Osteoblast (primary cell): ENCODE measurements at regions not wholly inside any gene's neighbourhood (a gene's known extent, or its start where the extent isn't known, plus 50 kb on each side); places are given as distances from the start of the nearest gene placed in this dataset.

Experiments used
- DNase-seq: peaks from one replicate; pipeline ENCODE4 v3.0.0; 2011; ENCODE audit warnings: low spot score, mixed read lengths; ENCODE audit not compliant: insufficient read length; ENCODE audit errors: missing footprints
- H2AFZ ChIP-seq: 2 replicates; pipeline ENCODE4 v1.6.0; 2011; ENCODE audit warnings: mild to moderate bottlenecking, low read length
- H3K27ac ChIP-seq: 2 replicates; pipeline ENCODE4 v1.5.1; 2011; ENCODE audit warnings: mild to moderate bottlenecking, low read depth, low read length, moderate library complexity
- H3K27me3 ChIP-seq: 2 replicates; pipeline ENCODE4 v1.6.0; 2012; ENCODE audit warnings: mild to moderate bottlenecking, control low read depth, inconsistent platforms, low read length, moderate library complexity; ENCODE audit not compliant: insufficient read depth
- H3K36me3 ChIP-seq: 2 replicates; pipeline ENCODE4 v1.5.1; 2011; ENCODE audit warnings: mild to moderate bottlenecking, low read length, control low read depth, moderate library complexity; ENCODE audit not compliant: insufficient read depth
- H3K4me1 ChIP-seq: 2 replicates; pipeline ENCODE4 v1.5.1; 2011; ENCODE audit warnings: mild to moderate bottlenecking, low read length, control low read depth, moderate library complexity; ENCODE audit not compliant: insufficient read depth
- H3K4me2 ChIP-seq: 2 replicates; pipeline ENCODE4 v1.6.0; 2011; ENCODE audit warnings: mild to moderate bottlenecking, low read length; ENCODE audit not compliant: insufficient read depth
- H3K4me3 ChIP-seq: fragments of 200-600 bp; sonication (generic); 3 replicates; pipeline ENCODE4 v1.5.1; 2012; ENCODE audit warnings: mild to moderate bottlenecking, low read length, inconsistent platforms; ENCODE audit not compliant: insufficient read depth
- H3K79me2 ChIP-seq: 2 replicates; pipeline ENCODE4 v1.6.0; 2012; ENCODE audit warnings: mild to moderate bottlenecking, low read length, control low read depth, inconsistent platforms; ENCODE audit not compliant: insufficient read depth
- H3K9me3 ChIP-seq: 2 replicates; pipeline ENCODE4 v1.5.1; 2011; ENCODE audit warnings: low read depth, low read length, control low read depth
- H4K20me1 ChIP-seq: 2 replicates; pipeline ENCODE4 v1.6.0; 2012; ENCODE audit warnings: mild to moderate bottlenecking, low read length, control low read depth; ENCODE audit not compliant: insufficient read depth
- TF ChIP-seq, protein P1 (sequence below): IDR thresholded peaks from 2 replicates; pipeline ENCODE4 v1.5.1; 2011; ENCODE audit warnings: mild to moderate bottlenecking, low read depth, low read length, moderate library complexity; ENCODE audit errors: extremely low read depth

DNA sequence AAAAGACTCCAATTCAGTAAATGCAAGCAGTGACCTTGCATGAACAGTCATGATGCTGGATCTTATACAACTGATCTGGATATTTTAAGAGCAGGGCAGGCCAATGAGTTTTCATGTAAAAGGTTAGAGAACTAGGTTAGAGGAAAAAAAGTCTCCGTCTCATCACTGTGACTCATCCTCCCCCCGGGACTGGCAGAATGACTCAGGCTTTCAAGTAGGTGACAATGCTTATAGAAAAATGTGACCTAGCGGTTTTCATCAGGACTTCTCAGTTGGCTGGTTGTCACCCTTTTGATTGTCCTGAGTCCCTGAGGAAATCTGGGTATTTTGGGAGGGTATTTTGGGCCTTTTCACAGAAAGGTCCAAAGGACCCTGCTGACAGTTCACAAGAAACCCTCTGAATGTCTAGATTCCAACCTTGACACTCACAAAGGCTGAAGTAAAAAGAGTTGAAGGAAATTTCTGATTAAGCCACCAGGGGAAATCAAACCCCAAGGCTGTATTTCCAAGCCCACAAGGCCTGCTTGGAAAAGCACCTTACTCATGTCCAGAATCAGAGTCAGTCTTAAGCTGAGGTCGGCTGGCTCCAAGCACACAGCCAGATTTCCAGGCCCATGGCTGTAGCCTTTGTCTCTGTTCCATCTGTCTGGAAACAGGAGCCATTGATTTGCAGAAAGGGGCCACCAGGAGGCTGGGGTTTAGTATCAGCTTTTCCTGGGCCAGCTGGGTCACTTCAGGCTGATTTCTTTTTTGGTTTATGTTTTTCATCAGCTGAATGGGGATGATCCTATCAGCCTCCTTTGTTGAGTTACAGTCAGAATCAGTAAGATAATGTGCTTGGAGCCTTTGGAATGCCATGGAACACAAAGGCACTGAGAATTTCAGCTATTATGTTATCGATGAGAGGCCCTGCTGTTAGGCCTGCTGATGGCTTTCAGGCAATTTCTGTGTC lies 226.4 kb upstream of the HABP2 start:
- Histone ChIP-seq H3K36me3 (no peaks in the 10 kb centered on the region), H3K9me3 (no peaks in the 10 kb centered on the region), H4K20me1 (no peaks in the 10 kb centered on the region), H3K4me1 (peaks cover 32% of the 10 kb centered on the region), H3K4me3 (no peak overlapping the region), H3K27ac (peak overlapping the region; percentile 80), H2AFZ (peak overlapping the region; percentile 29), H3K27me3 (peaks cover 3% of the 10 kb centered on the region), H3K4me2 (peak overlapping the region; percentile 30), H3K79me2 (no peaks in the 10 kb centered on the region)
- TF ChIP-seq, protein P1, sequence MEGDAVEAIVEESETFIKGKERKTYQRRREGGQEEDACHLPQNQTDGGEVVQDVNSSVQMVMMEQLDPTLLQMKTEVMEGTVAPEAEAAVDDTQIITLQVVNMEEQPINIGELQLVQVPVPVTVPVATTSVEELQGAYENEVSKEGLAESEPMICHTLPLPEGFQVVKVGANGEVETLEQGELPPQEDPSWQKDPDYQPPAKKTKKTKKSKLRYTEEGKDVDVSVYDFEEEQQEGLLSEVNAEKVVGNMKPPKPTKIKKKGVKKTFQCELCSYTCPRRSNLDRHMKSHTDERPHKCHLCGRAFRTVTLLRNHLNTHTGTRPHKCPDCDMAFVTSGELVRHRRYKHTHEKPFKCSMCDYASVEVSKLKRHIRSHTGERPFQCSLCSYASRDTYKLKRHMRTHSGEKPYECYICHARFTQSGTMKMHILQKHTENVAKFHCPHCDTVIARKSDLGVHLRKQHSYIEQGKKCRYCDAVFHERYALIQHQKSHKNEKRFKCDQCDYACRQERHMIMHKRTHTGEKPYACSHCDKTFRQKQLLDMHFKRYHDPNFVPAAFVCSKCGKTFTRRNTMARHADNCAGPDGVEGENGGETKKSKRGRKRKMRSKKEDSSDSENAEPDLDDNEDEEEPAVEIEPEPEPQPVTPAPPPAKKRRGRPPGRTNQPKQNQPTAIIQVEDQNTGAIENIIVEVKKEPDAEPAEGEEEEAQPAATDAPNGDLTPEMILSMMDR: peak; percentile 46
- DNase-seq: peak; percentile 67

GRCh38 chr10:113329121-113329596 lies 223.7 kb upstream of the HABP2 start:
- Histone ChIP-seq H3K27ac (no peak overlapping the region), H3K4me1 (peaks cover 32% of the 10 kb centered on the region), H3K9me3 (peaks cover 2% of the 10 kb centered on the region), H3K4me2 (peak overlapping the region; percentile 47), H3K36me3 (no peaks in the 10 kb centered on the region), H3K27me3 (peaks cover 14% of the 10 kb centered on the region), H4K20me1 (no peaks in the 10 kb centered on the region), H3K4me3 (no peak overlapping the region), H3K79me2 (no peaks in the 10 kb centered on the region), H2AFZ (no peak overlapping the region)
- TF ChIP-seq, protein P1: no peak
- no peak for DNase-seq

GRCh38 chr10:113331961-113332360 lies 220.9 kb upstream of the HABP2 start:
- H3K36me3 ChIP-seq: no peaks in the 10 kb centered on the region
- TF ChIP-seq, protein P1: no peak
- peaks cover 6% of the 10 kb centered on the region for H3K9me3 ChIP-seq
- H3K4me3 ChIP-seq: no peak overlapping the region
- H3K4me1 ChIP-seq: peaks cover 15% of the 10 kb centered on the region
- H3K79me2 ChIP-seq: no peaks in the 10 kb centered on the region
- DNase-seq: no peak
- H3K27me3 ChIP-seq: peaks cover 19% of the 10 kb centered on the region
- H2AFZ ChIP-seq: no peak overlapping the region
- no peaks in the 10 kb centered on the region for H4K20me1 ChIP-seq
- no peak overlapping the region for H3K4me2 ChIP-seq
- H3K27ac ChIP-seq: no peak overlapping the region

GRCh38 chr10:113333313-113333712 lies 219.5 kb upstream of the HABP2 start:
- Histone ChIP-seq H3K4me3 (no peak overlapping the region), H3K36me3 (no peaks in the 10 kb centered on the region), H3K79me2 (no peaks in the 10 kb centered on the region), H3K4me2 (no peak overlapping the region), H4K20me1 (no peaks in the 10 kb centered on the region), H2AFZ (no peak overlapping the region), H3K4me1 (peaks cover 13% of the 10 kb centered on the region), H3K27me3 (peaks cover 30% of the 10 kb centered on the region), H3K27ac (no peak overlapping the region), H3K9me3 (peaks cover 6% of the 10 kb centered on the region)
- DNase-seq: no peak
- TF ChIP-seq, protein P1: no peak
